Umbilical cord (tissue), 1 donor: ENCODE measurements at regions not wholly inside any gene's neighbourhood (a gene's known extent, or its start where the extent isn't known, plus 50 kb on each side); places are given as distances from the start of the nearest gene placed in this dataset.

ENCODE experiments used
- DNase-seq: peaks from one replicate; pipeline ENCODE4 v3.0.0-alpha.2; 2015; ENCODE audit warnings: low spot score

GRCh38 chr18:29007986-29008654, 831.2 kb upstream of the CDH2 start:
- no peak for DNase-seq

- no peak for DNase-seq
Measured at GRCh38 chr18:29004921-29005320, 828.0 kb upstream of the CDH2 start.

- no peak for DNase-seq
Measured at GRCh38 chr18:29003194-29003593, 826.3 kb upstream of the CDH2 start.

- DNase-seq, result no peak
Measured at GRCh38 chr18:29002747-29003146, 825.8 kb upstream of the CDH2 start.

- DNase-seq, result no peak
Measured at GRCh38 chr18:28999726-29000125, 822.8 kb upstream of the CDH2 start.

- no peak for DNase-seq
Measured at GRCh38 chr18:28995319-28995718, 818.4 kb upstream of the CDH2 start.

GRCh38 chr18:28984731-28985130, 807.8 kb upstream of the CDH2 start:
- no peak for DNase-seq

GRCh38 chr18:28974504-28974903, 797.6 kb upstream of the CDH2 start:
- no peak for DNase-seq

- DNase-seq, result no peak
Measured at GRCh38 chr18:28973324-28973723, 796.4 kb upstream of the CDH2 start.

GRCh38 chr18:28972333-28972907, 795.5 kb upstream of the CDH2 start:
- DNase-seq, result no peak

GRCh38 chr18:28963481-28963880, 786.6 kb upstream of the CDH2 start:
- peak; percentile 9 for DNase-seq

- no peak for DNase-seq
Measured at GRCh38 chr18:28961669-28962228, 784.8 kb upstream of the CDH2 start.

GRCh38 chr18:28960146-28960545, 783.2 kb upstream of the CDH2 start:
- DNase-seq, result no peak

GRCh38 chr18:28952339-28952738, 775.4 kb upstream of the CDH2 start:
- DNase-seq, result no peak

GRCh38 chr18:28947900-28948299, 771.0 kb upstream of the CDH2 start:
- DNase-seq, result no peak

- no peak for DNase-seq
Measured at GRCh38 chr18:28946471-28946870, 769.5 kb upstream of the CDH2 start.

GRCh38 chr18:28922936-28923335, 746.0 kb upstream of the CDH2 start:
- DNase-seq, result no peak

- peak; percentile 87 for DNase-seq
Measured at GRCh38 chr18:28916456-28916855, 739.5 kb upstream of the CDH2 start.

- no peak for DNase-seq
Measured at GRCh38 chr18:28905509-28905908, 728.6 kb upstream of the CDH2 start.

- DNase-seq, result no peak
Measured at GRCh38 chr18:28904789-28905364, 727.9 kb upstream of the CDH2 start.

GRCh38 chr18:28903306-28903705, 726.4 kb upstream of the CDH2 start:
- no peak for DNase-seq

GRCh38 chr18:28890791-28891190, 713.9 kb upstream of the CDH2 start:
- no peak for DNase-seq

GRCh38 chr18:28884304-28884703, 707.4 kb upstream of the CDH2 start:
- no peak for DNase-seq
